ENCODE measurements at regions not wholly inside any gene's neighbourhood (a gene's known extent, or its start where the extent isn't known, plus 50 kb on each side); places are given as distances from the start of the nearest gene placed in this dataset.

DNA sequence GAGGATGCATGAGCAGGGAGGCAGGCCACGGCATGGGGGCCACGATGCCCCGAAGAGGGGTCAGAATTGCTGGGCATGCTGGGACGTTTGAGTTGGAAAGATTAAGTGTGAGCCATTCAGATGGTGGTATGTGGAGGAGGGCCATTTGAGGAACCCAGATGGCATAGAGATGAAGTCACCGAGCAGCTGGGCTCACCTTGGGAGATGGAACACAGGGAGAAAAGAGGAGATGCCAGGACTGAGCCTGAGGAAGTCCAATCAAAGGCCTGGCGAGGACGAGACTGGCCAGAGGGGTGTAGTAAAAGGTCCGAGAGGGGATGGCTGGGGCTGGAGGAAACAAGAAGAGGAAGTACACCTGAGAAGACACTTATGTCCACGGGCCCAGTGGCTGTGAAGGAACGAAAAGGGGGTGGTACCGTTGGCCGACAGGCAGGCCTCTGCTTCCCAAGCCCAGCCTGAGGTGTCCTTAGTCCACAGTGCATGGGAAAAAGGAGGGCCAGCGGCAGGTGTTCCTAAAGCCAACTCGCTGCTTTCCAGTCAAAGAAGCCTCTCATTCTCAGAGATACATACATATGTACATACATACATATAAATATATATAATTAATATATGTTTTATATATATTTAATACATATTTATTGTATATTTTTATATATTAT, 54.6 kb upstream of the CLCN4 start:
- Histone ChIP-seq H3K36me3 (ENCODE audit: control insufficient read depth, insufficient read depth, low read length) (peaks cover 45% of the 10 kb centered on the region), H3K4me1 (ENCODE audit: control insufficient read depth, insufficient read depth, low read length, poor library complexity, severe bottlenecking) (no peaks in the 10 kb centered on the region), H3K4me3 (ENCODE audit: extremely low read depth, insufficient read depth, low read length, poor library complexity, severe bottlenecking) (no peak overlapping the region), H3K9me3 (ENCODE audit: control insufficient read depth, low read length) (peaks cover 5% of the 10 kb centered on the region), H3K27ac (ENCODE audit: low read depth, low read length, severe bottlenecking) (no peak overlapping the region)
- WGBS, 2 experiments (ENCODE audit: insufficient coverage in 2 of 2), result 86 to 94% methylated on average over 5 to 12 of the region's 14 CpGs

DNA sequence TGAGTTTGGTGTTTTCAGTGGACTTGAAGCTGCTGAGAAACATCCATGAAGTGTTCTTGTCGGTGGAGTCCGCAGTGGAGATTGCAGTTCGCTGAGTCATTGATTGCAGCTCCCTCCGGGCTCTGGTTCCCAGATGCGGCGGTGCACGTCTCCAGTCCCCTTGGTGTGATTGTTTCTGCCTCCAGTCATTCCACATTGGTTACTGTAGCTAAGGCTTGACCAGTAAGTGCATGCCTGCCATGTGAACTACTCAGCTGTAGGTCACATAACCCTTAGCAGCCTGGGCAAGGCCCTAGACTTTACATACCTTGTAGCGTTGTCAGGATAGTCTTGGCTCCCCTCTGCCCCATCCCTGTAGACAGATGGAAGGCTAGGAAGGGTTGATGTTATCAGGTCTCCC, 53.8 kb upstream of the CLCN4 start:
- H3K4me1 ChIP-seq (ENCODE audit: control insufficient read depth, insufficient read depth, low read length, poor library complexity, severe bottlenecking), result no peaks in the 10 kb centered on the region
- 90 to 97% methylated on average over 2 to 7 of the region's 8 CpGs for WGBS, 2 experiments (ENCODE audit: insufficient coverage in 2 of 2)
- peaks cover 5% of the 10 kb centered on the region for H3K9me3 ChIP-seq (ENCODE audit: control insufficient read depth, low read length)
- peaks cover 45% of the 10 kb centered on the region for H3K36me3 ChIP-seq (ENCODE audit: control insufficient read depth, insufficient read depth, low read length)
- no peak overlapping the region for H3K4me3 ChIP-seq (ENCODE audit: extremely low read depth, insufficient read depth, low read length, poor library complexity, severe bottlenecking)
- H3K27ac ChIP-seq (ENCODE audit: low read depth, low read length, severe bottlenecking), result no peak overlapping the region

DNA sequence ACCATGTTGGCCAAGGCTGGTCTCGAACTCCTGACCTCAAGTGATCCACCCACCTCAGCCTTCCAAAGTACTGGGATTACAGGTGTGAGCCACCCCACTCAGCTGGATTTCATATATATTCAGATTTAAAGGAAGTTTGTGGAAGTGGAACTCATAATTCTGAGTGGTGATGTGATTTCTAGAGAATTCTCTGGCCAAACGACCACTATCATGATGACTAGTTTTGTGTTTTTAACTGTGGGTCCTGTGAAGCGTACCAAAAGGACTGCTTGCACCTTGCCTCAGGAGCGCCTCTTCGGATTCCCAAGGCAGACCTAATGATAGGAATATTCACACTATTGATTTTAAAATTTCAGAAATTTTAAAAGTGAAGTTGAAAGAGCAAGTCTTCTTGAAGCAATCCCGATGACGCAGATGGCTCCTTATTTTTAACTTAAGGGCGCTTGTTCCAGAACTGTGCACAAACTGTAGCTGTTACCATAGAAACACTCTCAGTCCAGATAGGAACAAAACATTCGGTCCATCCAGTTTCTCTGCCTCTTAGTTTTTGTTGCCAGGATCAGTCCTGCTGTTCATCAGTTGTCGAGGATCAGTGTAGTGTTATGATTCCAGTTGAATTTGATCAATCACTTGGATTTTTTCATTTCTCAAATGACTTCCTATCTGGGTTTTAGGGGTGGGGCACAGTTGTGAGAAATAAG, 51.7 kb upstream of the CLCN4 start:
- WGBS, 2 experiments (ENCODE audit: insufficient coverage in 2 of 2), result 94 to 100% methylated on average over 3 of the region's 10 CpGs
- no peak overlapping the region for H3K27ac ChIP-seq (ENCODE audit: low read depth, low read length, severe bottlenecking)

DNA sequence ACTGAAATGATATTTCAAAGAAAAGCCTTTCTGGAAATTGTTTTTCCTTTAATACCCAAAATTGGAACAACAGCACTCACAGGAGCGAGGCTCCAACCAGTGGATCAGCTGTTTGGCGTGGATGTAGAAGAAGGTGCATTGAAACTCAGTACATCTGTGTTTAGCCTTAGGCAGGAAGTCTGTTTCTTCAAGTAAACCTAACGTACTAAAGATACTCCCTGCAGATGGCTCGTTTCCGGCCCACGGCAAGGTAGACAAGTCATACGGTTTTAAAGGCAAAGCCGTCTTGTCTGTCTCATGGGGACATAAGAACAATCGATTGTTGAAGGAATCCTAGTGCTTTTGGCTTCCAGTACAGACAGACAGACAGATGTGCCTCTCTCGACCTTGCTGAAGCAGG, 50.0 kb upstream of the CLCN4 start:
- Histone ChIP-seq H3K4me1 (ENCODE audit: control insufficient read depth, insufficient read depth, low read length, poor library complexity, severe bottlenecking) (no peaks in the 10 kb centered on the region), H3K4me3 (ENCODE audit: extremely low read depth, insufficient read depth, low read length, poor library complexity, severe bottlenecking) (no peak overlapping the region), H3K9me3 (ENCODE audit: control insufficient read depth, low read length) (peaks cover 5% of the 10 kb centered on the region), H3K36me3 (ENCODE audit: control insufficient read depth, insufficient read depth, low read length) (peaks cover 21% of the 10 kb centered on the region), H3K27ac (ENCODE audit: low read depth, low read length, severe bottlenecking) (no peak overlapping the region)
- 96 to 98% methylated on average over 5 to 7 of the region's 10 CpGs for WGBS, 2 experiments (ENCODE audit: insufficient coverage in 2 of 2)

More for the DNA sequence above, 51.7 kb upstream of the CLCN4 start:
- Histone ChIP-seq H3K36me3 (ENCODE audit: control insufficient read depth, insufficient read depth, low read length) (peaks cover 34% of the 10 kb centered on the region), H3K4me3 (ENCODE audit: extremely low read depth, insufficient read depth, low read length, poor library complexity, severe bottlenecking) (no peak overlapping the region), H3K9me3 (ENCODE audit: control insufficient read depth, low read length) (peaks cover 5% of the 10 kb centered on the region), H3K4me1 (ENCODE audit: control insufficient read depth, insufficient read depth, low read length, poor library complexity, severe bottlenecking) (no peaks in the 10 kb centered on the region)

All from mesodermal cell (in vitro differentiated cells).